ENCODE measurements at regions not wholly inside any gene's neighbourhood (a gene's known extent, or its start where the extent isn't known, plus 50 kb on each side); places are given as distances from the start of the nearest gene placed in this dataset.

GRCh38 chr6:91660893-91661292 lies 1074.0 kb upstream of the MAP3K7 start:
- Histone ChIP-seq H3K4me1 (peaks cover 0 to 13% of the 10 kb centered on the region in 2 donors), H3K4me3 (replicated peaks in 1 of 3) (no peak overlapping the region), H3K27ac (no peak overlapping the region), H3K9me3 (no peaks in the 10 kb centered on the region), H3K27me3 (no peaks in the 10 kb centered on the region), H3K36me3 (no peaks in the 10 kb centered on the region)
- intact Hi-C loops (cut with DNase I) = no loop called here
- no peak for DNase-seq
- TF ChIP-seq CTCF (IDR thresholded peaks at IDR 0.05) (no peak), POLR2A (IDR thresholded peaks at IDR 0.05) (no peak)
- WGBS, 2 donors = 92 to 94% methylated on average over 1 of the region's 1 CpG

- Histone ChIP-seq H3K27ac (no peak overlapping the region), H3K27me3 (no peaks in the 10 kb centered on the region), H3K4me3 (replicated peaks in 1 of 3) (no peak overlapping the region), H3K4me1 (peaks cover 0 to 13% of the 10 kb centered on the region in 2 donors), H3K9me3 (no peaks in the 10 kb centered on the region), H3K36me3 (no peaks in the 10 kb centered on the region)
- TF ChIP-seq CTCF (IDR thresholded peaks at IDR 0.05) (no peak), POLR2A (IDR thresholded peaks at IDR 0.05) (no peak)
- 25 to 39% methylated on average over 1 of the region's 1 CpG for WGBS, 2 donors
- intact Hi-C loops (cut with DNase I) = no loop called here
- peak; percentile 27 to 28 for DNase-seq
Measured at GRCh38 chr6:91659891-91660290, 1073.0 kb upstream of the MAP3K7 start.

GRCh38 chr6:91654793-91655192 lies 1067.9 kb upstream of the MAP3K7 start:
- Histone ChIP-seq H3K4me3 (replicated peaks in 1 of 3) (no peak overlapping the region), H3K4me1 (peaks cover 0 to 9% of the 10 kb centered on the region in 2 donors), H3K27ac (no peak overlapping the region), H3K9me3 (no peaks in the 10 kb centered on the region), H3K27me3 (no peaks in the 10 kb centered on the region), H3K36me3 (no peaks in the 10 kb centered on the region)
- DNase-seq = no peak
- TF ChIP-seq POLR2A (IDR thresholded peaks at IDR 0.05) (no peak), CTCF (IDR thresholded peaks at IDR 0.05) (no peak)
- intact Hi-C loops (cut with DNase I) = no loop called here
- 64 to 71% methylated on average over 6 of the region's 6 CpGs for WGBS, 2 donors

GRCh38 chr6:91654357-91654756 lies 1067.5 kb upstream of the MAP3K7 start:
- 43 to 44% methylated on average over 3 of the region's 3 CpGs for WGBS, 2 donors
- TF ChIP-seq POLR2A (IDR thresholded peaks at IDR 0.05) = no peak
- no peak for TF ChIP-seq CTCF (IDR thresholded peaks at IDR 0.05)
- Histone ChIP-seq H3K9me3 (no peaks in the 10 kb centered on the region), H3K36me3 (no peaks in the 10 kb centered on the region), H3K4me1 (peaks cover 0 to 5% of the 10 kb centered on the region in 2 donors), H3K27ac (no peak overlapping the region), H3K27me3 (no peaks in the 10 kb centered on the region), H3K4me3 (replicated peaks in 1 of 3) (no peak overlapping the region)
- DNase-seq = no peak
- intact Hi-C loops (cut with DNase I) = no loop called here

GRCh38 chr6:91653895-91654294 lies 1067.0 kb upstream of the MAP3K7 start:
- DNase-seq = no peak
- Histone ChIP-seq H3K36me3 (no peaks in the 10 kb centered on the region), H3K27me3 (no peaks in the 10 kb centered on the region), H3K4me1 (peaks cover 0 to 5% of the 10 kb centered on the region in 2 donors), H3K4me3 (replicated peaks in 1 of 3) (no peak overlapping the region), H3K9me3 (no peaks in the 10 kb centered on the region), H3K27ac (no peak overlapping the region)
- WGBS, 2 donors = 41 to 46% methylated on average over 5 of the region's 5 CpGs
- intact Hi-C loops (cut with DNase I) = no loop called here
- TF ChIP-seq CTCF (IDR thresholded peaks at IDR 0.05) (no peak), POLR2A (IDR thresholded peaks at IDR 0.05) (no peak)

Data from thyroid gland (tissue), 4 donors.